HEK293 (cell line): ENCODE measurements at regions not wholly inside any gene's neighbourhood (a gene's known extent, or its start where the extent isn't known, plus 50 kb on each side); places are given as distances from the start of the nearest gene placed in this dataset.

Experiments
- CTCF ChIA-PET: fragments of 350-600 bp; formaldehyde crosslinking; extraction: SDS; loops from one replicate; lab custom pipeline; 2021; ENCODE audit warnings: antibody characterized with exemption; lab: Yijun Ruan, JAX
- POLR2A ChIA-PET: fragments of 300-600 bp; formaldehyde crosslinking; extraction: SDS; loops from one replicate; lab custom pipeline; 2020; ENCODE audit warnings: antibody characterized with exemption, inconsistent platforms; lab: Yijun Ruan, JAX
- H3K27ac ChIP-seq: fragments of 200-500 bp; sonication (Bioruptor generic); 2 replicates; pipeline ENCODE4 v1.5.1; 2014; ENCODE audit warnings: low read depth, low read length, control low read depth, inconsistent platforms; ENCODE audit errors: extremely low read depth
- H3K36me3 ChIP-seq, 2 experiments: fragments of 200-500 bp in 1 of 2; sonication (Bioruptor generic) in 1 of 2; 1 replicate in 1 of 2; 2 replicates in 1 of 2; pipeline ENCODE4 v1.5.1; 2014 to 2017; ENCODE audit warnings: inconsistent platforms in 2 of 2, low read length in 2 of 2; ENCODE audit not compliant: control insufficient read depth in 2 of 2, insufficient read depth in 1 of 2
- H3K4me1 ChIP-seq: fragments of 200-500 bp; sonication (Bioruptor generic); 2 replicates; pipeline ENCODE4 v1.5.1; 2014; ENCODE audit warnings: mild to moderate bottlenecking, low read length, inconsistent platforms; ENCODE audit not compliant: control insufficient read depth, insufficient read depth
- H3K4me3 ChIP-seq: 2 replicates; pipeline ENCODE4 v1.5.1; 2011; ENCODE audit warnings: low read depth, mild to moderate bottlenecking, control low read depth, low read length, moderate library complexity
- H3K9me3 ChIP-seq: fragments of 200-500 bp; sonication (Bioruptor generic); 2 replicates; pipeline ENCODE4 v1.5.1; 2014; ENCODE audit warnings: low read depth, low read length, inconsistent platforms; ENCODE audit not compliant: control insufficient read depth, insufficient read depth
- GLIS2 ChIP-seq: fragments of 450-650 bp; formaldehyde crosslinking; IDR thresholded peaks from 2 replicates; pipeline ENCODE4 v1.5.1; 2016; ENCODE audit warnings: missing biosample characterization, missing genetic modification characterization
- HOXA7 ChIP-seq: sonication (generic); formaldehyde crosslinking; IDR thresholded peaks from 2 replicates; pipeline ENCODE4 v1.8.1; 2022; ENCODE audit warnings: missing genetic modification reagents, borderline replicate concordance
- PATZ1 ChIP-seq: fragments of 450-650 bp; formaldehyde crosslinking; IDR thresholded peaks from 2 replicates; pipeline ENCODE4 v1.5.1; 2016; ENCODE audit warnings: missing biosample characterization, missing genetic modification characterization
- PRDM10 ChIP-seq: fragments of 450-650 bp; formaldehyde crosslinking; IDR thresholded peaks from 2 replicates; pipeline ENCODE4 v1.5.1; 2016; ENCODE audit warnings: missing biosample characterization, missing genetic modification characterization
- PRDM2 ChIP-seq: fragments of 450-650 bp; formaldehyde crosslinking; IDR thresholded peaks from 2 replicates; pipeline ENCODE4 v1.5.1; 2016; ENCODE audit warnings: missing biosample characterization, missing genetic modification characterization, borderline replicate concordance
- TCF7L2 ChIP-seq: IDR thresholded peaks from 2 replicates; pipeline ENCODE4 v1.6.1; 2011; ENCODE audit warnings: low read depth, mild to moderate bottlenecking, inconsistent platforms, low read length, moderate library complexity, borderline replicate concordance
- ZNF16 ChIP-seq: fragments of 450-650 bp; formaldehyde crosslinking; IDR thresholded peaks from 2 replicates; pipeline ENCODE4 v1.5.1; 2016; ENCODE audit warnings: low read depth, missing biosample characterization, missing genetic modification characterization
- ZNF202 ChIP-seq: fragments of 450-650 bp; formaldehyde crosslinking; IDR thresholded peaks from 2 replicates; pipeline ENCODE4 v1.5.1; 2016; ENCODE audit warnings: missing biosample characterization, missing genetic modification characterization, borderline replicate concordance
- ZNF560 ChIP-seq: fragments of 450-650 bp; formaldehyde crosslinking; IDR thresholded peaks from 2 replicates; pipeline ENCODE4 v1.5.1; 2017; ENCODE audit warnings: missing biosample characterization, missing genetic modification characterization, borderline replicate concordance
- ZNF621 ChIP-seq: fragments of 450-650 bp; formaldehyde crosslinking; IDR thresholded peaks from 2 replicates; pipeline ENCODE4 v1.5.1; 2017; ENCODE audit warnings: missing biosample characterization, missing genetic modification characterization
- ZNF624 ChIP-seq: fragments of 450-650 bp; formaldehyde crosslinking; IDR thresholded peaks from 2 replicates; pipeline ENCODE4 v1.5.1; 2017; ENCODE audit warnings: missing biosample characterization, missing genetic modification characterization
- ZNF747 ChIP-seq: fragments of 450-650 bp; formaldehyde crosslinking; IDR thresholded peaks from 2 replicates; pipeline ENCODE4 v1.5.1; 2016; ENCODE audit warnings: missing biosample characterization, missing genetic modification characterization
- ZSCAN23 ChIP-seq: fragments of 450-650 bp; formaldehyde crosslinking; IDR thresholded peaks from 2 replicates; pipeline ENCODE4 v1.5.1; 2016; ENCODE audit warnings: missing biosample characterization, missing genetic modification characterization

GRCh38 chr6:26246058-26246457 lies 118.9 kb upstream of the BTN3A2 start (continued):
- no peak for TF ChIP-seq PRDM2 (tag by site-specific recombination)
- TF ChIP-seq ZNF624 (tag by site-specific recombination) = no peak

GRCh38 chr6:26246553-26246952 lies 118.4 kb upstream of the BTN3A2 start:
- Histone ChIP-seq H3K27ac (no peak overlapping the region), H3K36me3 (no peaks in the 10 kb centered on the region), H3K4me3 (no peak overlapping the region), H3K9me3 (no peaks in the 10 kb centered on the region), H3K4me1 (no peaks in the 10 kb centered on the region)
- POLR2A ChIA-PET = no interaction called here
- TF ChIP-seq GLIS2 (tag by site-specific recombination) (no peak), TCF7L2 (no peak), ZSCAN23 (no peak), ZNF747 (no peak), ZNF621 (no peak), ZNF16 (tag by site-specific recombination) (no peak), ZNF560 (no peak), PATZ1 (tag by site-specific recombination) (no peak)
- CTCF ChIA-PET = no interaction called here

GRCh38 chr6:26249707-26249956 lies 115.4 kb upstream of the BTN3A2 start:
- ChIA-PET CTCF (interaction anchor here (0.6 to 4.3 kb wide), 7 partner anchors 10 to 932 kb away, joined by 3 to 16 read pairs (median 4); no protein-coding TSS in a partner anchor), POLR2A (interaction anchor here (1.2 to 3.5 kb wide), 21 partner anchors 10 to 897 kb away, joined by 3 to 60 read pairs (median 5); a partner anchor contains a TSS)
- Histone ChIP-seq H3K27ac (peak overlapping the region; percentile 80), H3K36me3 (no peaks in the 10 kb centered on the region), H3K4me3 (peak overlapping the region; percentile 33), H3K9me3 (no peaks in the 10 kb centered on the region), H3K4me1 (no peaks in the 10 kb centered on the region)
- TF ChIP-seq PRDM10 (tag by site-specific recombination) (0 out of 2 replicates have a peak, but pooled peaks have one; percentile 0), ZNF202 (peak; percentile 34; the same call in 1 of the 2 replicates), HOXA7 (no peak)
